Panc1 (cell line): ENCODE measurements at regions not wholly inside any gene's neighbourhood (a gene's known extent, or its start where the extent isn't known, plus 50 kb on each side); places are given as distances from the start of the nearest gene placed in this dataset.

Source experiments
- ATAC-seq: fragments of 200-7000 bp; cut with Tn5 transposase; 2 replicates; pipeline ENCODE4 v1.9.1; 2020; ENCODE audit warnings: mild to moderate bottlenecking, moderate library complexity
- BruUV-seq: library from RNA; stranded (reverse); fragments of 400-500 nt; replicated peaks from 2 replicates; lab custom pipeline; 2021; lab: Mats Ljungman, UMichigan
- CTCF ChIA-PET: fragments of 300-600 bp; sonication (Branson Sonifier 250); formaldehyde crosslinking; loops from one replicate; lab custom pipeline; 2022; ENCODE audit warnings: antibody characterized with exemption; lab: Charles Lee
- POLR2A ChIA-PET: fragments of 300-600 bp; sonication (Branson Sonifier 250); formaldehyde crosslinking; loops from one replicate; lab custom pipeline; 2022; ENCODE audit warnings: antibody characterized with exemption; lab: Charles Lee
- DNase-seq: peaks from one replicate; pipeline ENCODE4 v3.0.0-alpha.2; 2010; ENCODE audit warnings: low read depth, low spot score
- H3K27ac ChIP-seq: 2 replicates; pipeline ENCODE4 v1.5.1; 2011; ENCODE audit warnings: mild to moderate bottlenecking, low read length, inconsistent platforms
- H3K27me3 ChIP-seq: fragments of 200-500 bp; sonication (Bioruptor generic); 2 replicates; pipeline ENCODE4 v1.6.0; 2014; ENCODE audit warnings: low read length, inconsistent platforms; ENCODE audit not compliant: control insufficient read depth, insufficient read depth
- H3K36me3 ChIP-seq: fragments of 200-500 bp; sonication (Bioruptor generic); 2 replicates; pipeline ENCODE4 v1.5.1; 2014; ENCODE audit warnings: inconsistent platforms, mild to moderate bottlenecking, low read length, moderate library complexity; ENCODE audit not compliant: control insufficient read depth, insufficient read depth
- H3K4me1 ChIP-seq: 2 replicates; pipeline ENCODE4 v1.5.1; 2011; ENCODE audit warnings: inconsistent platforms, mild to moderate bottlenecking, low read length, moderate library complexity; ENCODE audit not compliant: control insufficient read depth, insufficient read depth
- H3K4me3 ChIP-seq, 2 experiments: 2 replicates each; pipeline ENCODE4 v1.5.1; 2011 to 2012; ENCODE audit warnings: low read depth in 2 of 2, low read length in 2 of 2, mild to moderate bottlenecking in 2 of 2, inconsistent platforms in 1 of 2, moderate library complexity in 1 of 2
- H3K9me3 ChIP-seq: fragments of 200-500 bp; sonication (Bioruptor generic); 2 replicates; pipeline ENCODE4 v1.5.1; 2014; ENCODE audit warnings: low read depth, mild to moderate bottlenecking, inconsistent platforms, low read length, moderate library complexity; ENCODE audit not compliant: control insufficient read depth, insufficient read depth
- CTCF ChIP-seq: fragments of 450-650 bp; IDR thresholded peaks from 2 replicates; pipeline ENCODE4 v1.5.1; 2017; ENCODE audit warnings: mild to moderate bottlenecking
- POLR2AphosphoS5 ChIP-seq: IDR thresholded peaks from 2 replicates; pipeline ENCODE4 v1.6.1; 2012; ENCODE audit warnings: mild to moderate bottlenecking, low read depth, low read length, moderate library complexity
- SIN3A ChIP-seq: IDR thresholded peaks from 2 replicates; pipeline ENCODE4 v1.6.1; 2012; ENCODE audit warnings: low read depth, mild to moderate bottlenecking, low read length, moderate library complexity, borderline replicate concordance; ENCODE audit not compliant: insufficient read depth
- TCF7L2 ChIP-seq: IDR thresholded peaks from 2 replicates; pipeline ENCODE4 v1.6.1; 2011; ENCODE audit warnings: mild to moderate bottlenecking, low read depth, low read length, inconsistent platforms
- in situ Hi-C: cut with HindIII; loops from 2 replicates; pipeline ENCODE4 v1.10.0; 2016; ENCODE audit warnings: low sequenced_read_pairs, low pct_unique_long_range_greater_than_20kb
- intact Hi-C: fragments of 100-400 bp; cut with micrococcal nuclease; formaldehyde crosslinking; loops from one replicate; pipeline ENCODE4 v1.10.0; 2022; ENCODE audit not compliant: unreplicated experiment
- TF ChIP-seq, protein P1 (sequence below), 2 experiments: IDR thresholded peaks; 2 replicates each; pipeline ENCODE4 v1.6.1; 2011 to 2012; ENCODE audit warnings: low read depth in 2 of 2, control low read depth in 1 of 2, low read length in 1 of 2, mild to moderate bottlenecking in 1 of 2, moderate library complexity in 1 of 2; ENCODE audit not compliant: insufficient read depth in 1 of 2

DNA sequence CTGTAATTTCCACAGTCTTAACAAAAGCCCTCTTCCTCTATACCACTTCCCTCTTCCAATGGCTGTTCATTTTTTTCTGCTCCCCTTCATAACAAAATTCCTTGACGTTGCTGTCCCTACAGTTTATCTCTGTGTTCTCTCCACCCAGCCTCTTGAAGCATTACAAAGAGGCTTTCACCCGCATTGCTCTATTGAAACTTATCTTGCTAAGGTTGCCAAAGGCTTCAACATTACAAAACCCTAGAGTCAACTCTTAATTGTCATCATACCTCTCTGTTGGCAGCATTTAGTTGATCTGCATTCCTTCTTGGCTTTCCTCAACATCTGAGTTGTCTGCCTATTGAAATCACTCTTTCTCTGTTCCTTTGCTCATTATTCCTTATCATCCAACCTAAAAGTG lies 1055.7 kb downstream of the JRKL start:
- Histone ChIP-seq H3K4me3 (no peak overlapping the region), H3K36me3 (no peaks in the 10 kb centered on the region), H3K27ac (no peak overlapping the region), H3K9me3 (no peaks in the 10 kb centered on the region; the same call in 1 of the 2 replicates), H3K4me1 (no peaks in the 10 kb centered on the region), H3K27me3 (no peaks in the 10 kb centered on the region)
- intact Hi-C loops (no loop called here), in situ Hi-C loops (no loop called here)
- no TSS peak for BruUV-seq
- ChIA-PET CTCF (no interaction called here), POLR2A (no interaction called here)
- no peak for DNase-seq
- TF ChIP-seq TCF7L2, result no peak
- no peak for TF ChIP-seq SIN3A
- TF ChIP-seq CTCF, result no peak
- TF ChIP-seq, protein P1, sequence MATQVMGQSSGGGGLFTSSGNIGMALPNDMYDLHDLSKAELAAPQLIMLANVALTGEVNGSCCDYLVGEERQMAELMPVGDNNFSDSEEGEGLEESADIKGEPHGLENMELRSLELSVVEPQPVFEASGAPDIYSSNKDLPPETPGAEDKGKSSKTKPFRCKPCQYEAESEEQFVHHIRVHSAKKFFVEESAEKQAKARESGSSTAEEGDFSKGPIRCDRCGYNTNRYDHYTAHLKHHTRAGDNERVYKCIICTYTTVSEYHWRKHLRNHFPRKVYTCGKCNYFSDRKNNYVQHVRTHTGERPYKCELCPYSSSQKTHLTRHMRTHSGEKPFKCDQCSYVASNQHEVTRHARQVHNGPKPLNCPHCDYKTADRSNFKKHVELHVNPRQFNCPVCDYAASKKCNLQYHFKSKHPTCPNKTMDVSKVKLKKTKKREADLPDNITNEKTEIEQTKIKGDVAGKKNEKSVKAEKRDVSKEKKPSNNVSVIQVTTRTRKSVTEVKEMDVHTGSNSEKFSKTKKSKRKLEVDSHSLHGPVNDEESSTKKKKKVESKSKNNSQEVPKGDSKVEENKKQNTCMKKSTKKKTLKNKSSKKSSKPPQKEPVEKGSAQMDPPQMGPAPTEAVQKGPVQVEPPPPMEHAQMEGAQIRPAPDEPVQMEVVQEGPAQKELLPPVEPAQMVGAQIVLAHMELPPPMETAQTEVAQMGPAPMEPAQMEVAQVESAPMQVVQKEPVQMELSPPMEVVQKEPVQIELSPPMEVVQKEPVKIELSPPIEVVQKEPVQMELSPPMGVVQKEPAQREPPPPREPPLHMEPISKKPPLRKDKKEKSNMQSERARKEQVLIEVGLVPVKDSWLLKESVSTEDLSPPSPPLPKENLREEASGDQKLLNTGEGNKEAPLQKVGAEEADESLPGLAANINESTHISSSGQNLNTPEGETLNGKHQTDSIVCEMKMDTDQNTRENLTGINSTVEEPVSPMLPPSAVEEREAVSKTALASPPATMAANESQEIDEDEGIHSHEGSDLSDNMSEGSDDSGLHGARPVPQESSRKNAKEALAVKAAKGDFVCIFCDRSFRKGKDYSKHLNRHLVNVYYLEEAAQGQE (IDR thresholded peaks at IDR 0.05; ENCODE audit: insufficient read depth in 1 of 2, low read depth in 2 of 2, low read length in 1 of 2), result no peak
- TF ChIP-seq POLR2AphosphoS5, result no peak
- no peak for ATAC-seq

DNA sequence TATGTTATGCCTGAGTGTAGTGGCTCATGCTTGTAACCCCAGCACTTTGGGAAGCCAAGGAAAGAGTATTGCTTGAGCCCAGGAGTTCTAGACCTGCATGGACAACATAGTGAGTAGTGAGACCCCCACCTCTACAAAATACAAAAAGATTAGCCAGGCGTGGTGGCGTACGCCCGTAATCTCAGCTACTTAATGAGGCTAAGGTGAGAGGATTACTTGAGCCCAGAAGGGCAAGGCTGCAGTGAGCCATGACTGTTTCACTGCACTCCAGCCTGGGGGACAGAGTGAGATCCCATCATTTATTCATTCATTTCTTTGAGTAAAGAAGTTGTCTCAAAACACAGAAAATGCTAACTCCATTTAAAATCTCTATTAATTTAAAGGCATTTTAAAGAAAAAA lies 1061.6 kb downstream of the JRKL start:
- ChIA-PET POLR2A (no interaction called here), CTCF (no interaction called here)
- DNase-seq (no peak), ATAC-seq (no peak)
- in situ Hi-C loops, result no loop called here
- no peaks in the 10 kb centered on the region for H3K9me3 ChIP-seq
- no peak for TF ChIP-seq TCF7L2
- TF ChIP-seq, protein P1 (IDR thresholded peaks at IDR 0.05; ENCODE audit: insufficient read depth in 1 of 2, low read depth in 2 of 2, low read length in 1 of 2), result no peak
- TF ChIP-seq SIN3A, result no peak
- no peak for TF ChIP-seq CTCF
- no peak for TF ChIP-seq POLR2AphosphoS5
- H3K4me3 ChIP-seq, result no peak overlapping the region
- no TSS peak for BruUV-seq
- intact Hi-C loops, result loop anchor here (10.0 kb wide), 1 partner anchor 987 kb away; no protein-coding TSS in a partner anchor
- no peaks in the 10 kb centered on the region for H3K27me3 ChIP-seq
- H3K27ac ChIP-seq, result no peak overlapping the region
- H3K4me1 ChIP-seq, result no peaks in the 10 kb centered on the region
- no peaks in the 10 kb centered on the region for H3K36me3 ChIP-seq
